Glutamatergic neuron (in vitro differentiated cells): ENCODE measurements at regions not wholly inside any gene's neighbourhood (a gene's known extent, or its start where the extent isn't known, plus 50 kb on each side); places are given as distances from the start of the nearest gene placed in this dataset.

ENCODE experiments used
- DNase-seq: peaks from one replicate; pipeline ENCODE4 v3.0.0; 2022
- H3K27ac Mint-ChIP-seq: one replicate; pipeline ENCODE4 v1.8.0; 2020; ENCODE audit warnings: mild to moderate bottlenecking, mixed read lengths, inconsistent platforms; ENCODE audit not compliant: unreplicated experiment
- H3K27me3 Mint-ChIP-seq: one replicate; pipeline ENCODE4 v1.8.0; 2020; ENCODE audit warnings: mild to moderate bottlenecking, moderate library complexity, mixed read lengths, inconsistent platforms; ENCODE audit not compliant: unreplicated experiment
- H3K36me3 Mint-ChIP-seq: one replicate; pipeline ENCODE4 v1.8.0; 2020; ENCODE audit warnings: mild to moderate bottlenecking, mixed read lengths, inconsistent platforms; ENCODE audit not compliant: unreplicated experiment
- H3K4me1 Mint-ChIP-seq: one replicate; pipeline ENCODE4 v1.8.0; 2020; ENCODE audit warnings: mild to moderate bottlenecking, low read depth, mixed read lengths, inconsistent platforms; ENCODE audit not compliant: unreplicated experiment
- H3K4me3 Mint-ChIP-seq: one replicate; pipeline ENCODE4 v1.8.0; 2020; ENCODE audit warnings: mild to moderate bottlenecking, mixed read lengths, inconsistent platforms; ENCODE audit not compliant: unreplicated experiment
- H3K9me3 Mint-ChIP-seq: one replicate; pipeline ENCODE4 v1.8.0; 2020; ENCODE audit warnings: mild to moderate bottlenecking, moderate library complexity, mixed read lengths, inconsistent platforms; ENCODE audit not compliant: unreplicated experiment
- TF ChIP-seq, protein P1 (sequence below): fragments of 200-600 bp; sonication (generic); IDR thresholded peaks from one replicate; pipeline ENCODE4 v1.5.0; 2021; ENCODE audit not compliant: partially characterized antibody, unreplicated experiment

DNA sequence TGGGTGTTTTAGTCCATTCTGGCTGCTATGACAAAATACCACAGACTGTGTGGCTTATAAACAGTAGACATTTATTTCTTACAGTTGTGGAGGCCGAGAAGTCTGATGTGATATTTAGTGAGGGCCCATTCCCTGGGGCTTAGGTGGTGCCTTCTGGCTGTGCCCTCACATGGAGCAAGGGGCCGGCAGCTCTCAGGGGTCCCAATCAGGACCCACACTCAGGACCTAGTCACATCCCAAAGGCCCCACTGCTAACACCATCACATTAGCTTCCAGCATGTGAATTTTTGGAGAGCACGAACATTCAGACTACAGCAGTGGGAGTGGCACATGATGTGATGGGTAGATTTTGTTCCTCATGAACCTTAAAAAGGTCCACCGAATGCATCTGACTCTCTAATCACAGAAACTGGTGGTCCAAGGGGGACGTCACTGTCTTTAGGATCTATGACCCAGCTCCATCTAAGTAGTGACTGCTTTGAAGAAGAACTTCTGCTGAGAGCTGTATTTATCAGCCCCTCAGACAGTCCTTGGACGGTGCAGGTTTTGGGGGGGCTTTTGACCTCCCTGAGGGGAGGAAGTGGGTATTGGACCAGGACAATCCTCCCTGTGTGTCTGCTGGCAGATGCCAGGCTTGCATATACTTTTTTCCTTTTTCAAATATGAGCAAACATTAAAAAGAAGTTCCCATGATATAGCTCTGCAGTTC, 154.5 kb upstream of the ZNF32 start:
- Mint-ChIP-seq H3K4me1 (peaks cover 18% of the 10 kb centered on the region), H3K9me3 (peaks cover 1% of the 10 kb centered on the region), H3K36me3 (no peaks in the 10 kb centered on the region), H3K4me3 (no peak overlapping the region), H3K27me3 (peaks cover 3% of the 10 kb centered on the region), H3K27ac (no peak overlapping the region)
- no peak for DNase-seq
- TF ChIP-seq, protein P1, sequence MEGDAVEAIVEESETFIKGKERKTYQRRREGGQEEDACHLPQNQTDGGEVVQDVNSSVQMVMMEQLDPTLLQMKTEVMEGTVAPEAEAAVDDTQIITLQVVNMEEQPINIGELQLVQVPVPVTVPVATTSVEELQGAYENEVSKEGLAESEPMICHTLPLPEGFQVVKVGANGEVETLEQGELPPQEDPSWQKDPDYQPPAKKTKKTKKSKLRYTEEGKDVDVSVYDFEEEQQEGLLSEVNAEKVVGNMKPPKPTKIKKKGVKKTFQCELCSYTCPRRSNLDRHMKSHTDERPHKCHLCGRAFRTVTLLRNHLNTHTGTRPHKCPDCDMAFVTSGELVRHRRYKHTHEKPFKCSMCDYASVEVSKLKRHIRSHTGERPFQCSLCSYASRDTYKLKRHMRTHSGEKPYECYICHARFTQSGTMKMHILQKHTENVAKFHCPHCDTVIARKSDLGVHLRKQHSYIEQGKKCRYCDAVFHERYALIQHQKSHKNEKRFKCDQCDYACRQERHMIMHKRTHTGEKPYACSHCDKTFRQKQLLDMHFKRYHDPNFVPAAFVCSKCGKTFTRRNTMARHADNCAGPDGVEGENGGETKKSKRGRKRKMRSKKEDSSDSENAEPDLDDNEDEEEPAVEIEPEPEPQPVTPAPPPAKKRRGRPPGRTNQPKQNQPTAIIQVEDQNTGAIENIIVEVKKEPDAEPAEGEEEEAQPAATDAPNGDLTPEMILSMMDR: no peak

DNA sequence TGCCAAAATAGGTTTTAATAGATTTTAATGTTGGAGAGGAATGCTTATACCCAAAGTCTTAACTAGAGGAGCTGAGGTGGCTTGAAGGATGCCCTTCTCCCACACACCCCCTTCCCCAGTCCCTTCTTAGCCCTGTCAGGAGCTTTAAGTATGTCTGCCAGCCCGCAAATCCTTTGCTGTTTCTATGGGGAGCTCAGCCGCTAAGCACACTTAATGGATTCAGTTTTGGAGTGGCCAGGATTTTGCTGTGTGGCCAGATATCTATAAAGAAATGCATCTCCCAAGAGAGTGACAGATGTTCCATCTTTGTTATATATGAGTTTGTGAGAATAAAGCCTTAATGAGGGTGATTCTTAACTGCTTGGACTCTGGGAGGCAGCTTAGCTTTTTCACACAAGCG, 152.9 kb upstream of the ZNF32 start:
- Mint-ChIP-seq H3K9me3 (peaks cover 1% of the 10 kb centered on the region), H3K4me3 (no peak overlapping the region), H3K27ac (no peak overlapping the region), H3K36me3 (no peaks in the 10 kb centered on the region), H3K4me1 (peaks cover 18% of the 10 kb centered on the region), H3K27me3 (peaks cover 3% of the 10 kb centered on the region)
- TF ChIP-seq, protein P1: no peak
- no peak for DNase-seq

DNA sequence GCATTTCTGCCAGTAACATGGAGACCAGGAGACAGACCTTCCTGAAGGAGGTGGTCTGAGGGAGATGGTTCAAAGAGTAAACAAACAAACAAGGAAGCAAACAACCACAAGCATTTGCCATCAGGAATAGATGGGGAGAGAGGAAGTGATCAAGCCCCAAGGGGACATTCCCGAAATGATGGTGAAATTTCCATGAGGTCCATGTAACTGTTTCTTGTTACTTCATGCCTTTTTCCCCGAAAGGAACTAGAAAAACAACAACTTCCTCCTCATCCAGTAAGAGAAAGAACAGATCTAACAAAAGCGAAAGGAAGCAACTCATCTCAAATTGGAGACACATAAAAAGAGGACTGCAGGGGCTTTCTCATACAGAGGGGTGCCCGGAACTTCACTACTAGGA, 152.5 kb upstream of the ZNF32 start:
- Mint-ChIP-seq H3K9me3 (peaks cover 1% of the 10 kb centered on the region), H3K4me1 (peaks cover 18% of the 10 kb centered on the region), H3K27ac (no peak overlapping the region), H3K4me3 (no peak overlapping the region), H3K27me3 (peaks cover 3% of the 10 kb centered on the region), H3K36me3 (no peaks in the 10 kb centered on the region)
- DNase-seq: no peak
- TF ChIP-seq, protein P1: no peak

DNA sequence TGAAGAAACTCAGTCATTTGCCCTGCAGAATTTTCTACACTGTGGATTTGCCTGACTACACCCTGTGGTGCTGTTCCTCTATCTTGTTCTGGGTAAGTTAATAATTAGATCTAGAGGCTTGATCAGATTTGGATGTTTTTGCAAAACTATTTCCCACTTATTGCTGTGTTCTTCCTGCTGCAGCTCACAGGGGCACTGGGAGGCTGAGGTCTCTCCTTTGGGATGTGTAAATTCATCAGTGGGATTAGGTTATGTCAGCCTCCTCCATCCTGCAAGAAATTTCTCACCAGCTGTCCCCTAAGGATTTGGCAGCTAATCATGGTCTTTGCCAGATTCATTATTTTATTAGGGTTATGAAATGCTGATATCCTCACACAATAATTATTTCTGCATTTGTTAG, 148.1 kb upstream of the ZNF32 start:
- peaks cover 9% of the 10 kb centered on the region for H3K4me1 Mint-ChIP-seq
- TF ChIP-seq, protein P1: no peak
- H3K36me3 Mint-ChIP-seq: no peaks in the 10 kb centered on the region
- no peak for DNase-seq
- H3K27me3 Mint-ChIP-seq: peaks cover 3% of the 10 kb centered on the region
- H3K27ac Mint-ChIP-seq: no peak overlapping the region
- no peak overlapping the region for H3K4me3 Mint-ChIP-seq
- H3K9me3 Mint-ChIP-seq: peaks cover 1% of the 10 kb centered on the region

DNA sequence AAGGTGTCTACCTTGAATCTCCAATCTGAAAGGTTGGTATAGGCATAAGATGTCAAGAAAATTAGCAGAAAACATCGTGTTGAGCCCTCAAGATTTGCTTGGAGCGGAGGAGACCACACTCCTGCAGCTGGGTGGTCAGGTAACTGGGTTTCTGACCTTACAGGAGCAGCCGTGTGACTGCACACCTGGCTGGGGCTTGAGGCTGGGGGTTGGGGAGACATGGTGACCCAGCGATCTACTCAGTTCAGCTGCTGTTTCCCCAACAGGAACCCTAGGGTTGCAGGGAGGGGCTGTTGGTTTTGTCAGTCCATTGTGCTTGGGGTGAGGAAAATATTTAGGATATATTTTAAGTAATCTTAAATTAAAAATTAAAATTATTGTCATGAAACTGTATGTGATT, 147.0 kb upstream of the ZNF32 start:
- no peak overlapping the region for H3K27ac Mint-ChIP-seq
- peaks cover 2% of the 10 kb centered on the region for H3K4me1 Mint-ChIP-seq
- H3K4me3 Mint-ChIP-seq: no peak overlapping the region
- H3K27me3 Mint-ChIP-seq: peaks cover 3% of the 10 kb centered on the region
- H3K9me3 Mint-ChIP-seq: peaks cover 1% of the 10 kb centered on the region
- TF ChIP-seq, protein P1: no peak
- no peaks in the 10 kb centered on the region for H3K36me3 Mint-ChIP-seq
- no peak for DNase-seq
